ENCODE measurements at regions not wholly inside any gene's neighbourhood (a gene's known extent, or its start where the extent isn't known, plus 50 kb on each side); places are given as distances from the start of the nearest gene placed in this dataset.

DNA sequence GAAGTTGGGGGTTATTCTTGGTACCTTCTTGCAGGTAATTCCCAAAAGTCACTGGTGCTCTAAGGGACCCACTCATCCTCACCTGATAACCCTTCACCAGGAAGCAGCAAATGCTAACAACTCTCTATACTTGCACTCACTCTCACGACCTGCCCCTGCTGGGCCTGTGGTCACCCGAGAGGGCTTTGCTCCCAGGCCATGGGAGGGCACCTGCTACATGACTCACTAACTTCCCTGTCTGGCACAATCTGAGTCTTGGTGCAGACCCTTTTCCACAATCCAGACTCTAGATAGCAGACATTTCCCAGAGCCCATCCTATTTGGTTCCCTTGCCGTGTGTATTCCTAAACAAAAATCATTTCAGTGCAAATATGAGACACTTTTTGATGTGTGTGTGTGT lies 403.8 kb upstream of the FAT1 start:
- H3K4ac ChIP-seq (replicated peaks; ENCODE audit: insufficient read length, low read depth, low read length): no peak overlapping the region
- H4K8ac ChIP-seq (ENCODE audit: extremely low read depth, insufficient read depth, low read length): no peak overlapping the region
- no peak overlapping the region for H2BK5ac ChIP-seq (ENCODE audit: low read depth, low read length)
- H2BK20ac ChIP-seq (ENCODE audit: low read length): no peak overlapping the region
- no peak overlapping the region for H4K91ac ChIP-seq (replicated peaks; ENCODE audit: insufficient read length, low read length)
- H2BK12ac ChIP-seq (ENCODE audit: low read depth, low read length): no peak overlapping the region
- DNase-seq (ENCODE audit: low read depth in 1 of 2, low spot score in 2 of 2): no peak
- no peak overlapping the region for H3K18ac ChIP-seq (ENCODE audit: extremely low read depth, low read length)
- no peak overlapping the region for H3K27ac ChIP-seq (ENCODE audit: low read depth, low read length)
- H2AFZ ChIP-seq (ENCODE audit: low read length): no peak overlapping the region
- H4K20me1 ChIP-seq (replicated peaks in 1 of 2; ENCODE audit: control insufficient read depth in 1 of 2, insufficient read depth in 2 of 2, low read length in 2 of 2): no peaks in the 10 kb centered on the region
- 87% methylated on average over 3 of the region's 3 CpGs; no CpG with 5 or more reads in 1 of the 2 experiments for WGBS, 2 experiments (ENCODE audit: extremely low coverage in 1 of 2, insufficient coverage in 1 of 2, insufficient read length in 1 of 2, insufficient replicate concordance in 2 of 2, low coverage in 1 of 2, low lambda C conversion rate in 2 of 2, missing lambda C conversion rate in 1 of 2)
- no peak overlapping the region for H2AK5ac ChIP-seq (ENCODE audit: low read depth, low read length)
- H3K23ac ChIP-seq (ENCODE audit: insufficient read length): no peak overlapping the region
- no peak overlapping the region for H3K56ac ChIP-seq (replicated peaks; ENCODE audit: insufficient read length, low read depth, low read length)
- H3K4me3 ChIP-seq (ENCODE audit: extremely low read depth in 1 of 4, insufficient read depth in 2 of 4, low read depth in 3 of 4, low read length in 4 of 4): no peak overlapping the region
- no peaks in the 10 kb centered on the region for H3K23me2 ChIP-seq (ENCODE audit: low read depth, low read length)
- H3K9me3 ChIP-seq (ENCODE audit: insufficient read depth in 2 of 2, low read depth in 1 of 2, low read length in 1 of 2): no peaks in the 10 kb centered on the region
- CTCF ChIA-PET (ENCODE audit: partially characterized antibody): no interaction called here
- TF ChIP-seq TAF1 (IDR thresholded peaks at IDR 0.05; ENCODE audit: low read depth, low read length): no peak
- no peak for TF ChIP-seq SP4 (IDR thresholded peaks at IDR 0.05; ENCODE audit: low read length)
- TF ChIP-seq FOSL1 (IDR thresholded peaks at IDR 0.05; ENCODE audit: insufficient read depth, low read depth, low read length): no peak
- no peak for TF ChIP-seq CHD1 (IDR thresholded peaks at IDR 0.05; ENCODE audit: low read depth, low read length)
- no peak for TF ChIP-seq EGR1 (IDR thresholded peaks at IDR 0.05; ENCODE audit: borderline replicate concordance, low read depth, low read length)
- TF ChIP-seq, protein P1, sequence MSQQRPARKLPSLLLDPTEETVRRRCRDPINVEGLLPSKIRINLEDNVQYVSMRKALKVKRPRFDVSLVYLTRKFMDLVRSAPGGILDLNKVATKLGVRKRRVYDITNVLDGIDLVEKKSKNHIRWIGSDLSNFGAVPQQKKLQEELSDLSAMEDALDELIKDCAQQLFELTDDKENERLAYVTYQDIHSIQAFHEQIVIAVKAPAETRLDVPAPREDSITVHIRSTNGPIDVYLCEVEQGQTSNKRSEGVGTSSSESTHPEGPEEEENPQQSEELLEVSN (IDR thresholded peaks at IDR 0.05): no peak
- no peak for TF ChIP-seq NANOG (IDR thresholded peaks at IDR 0.05; ENCODE audit: insufficient read depth, low read depth, low read length, poor library complexity, severe bottlenecking)
- TF ChIP-seq HDAC6 (IDR thresholded peaks at IDR 0.05; ENCODE audit: low read depth, low read length): no peak
- TF ChIP-seq ZNF274 (IDR thresholded peaks at IDR 0.05; ENCODE audit: borderline replicate concordance, extremely low read depth, low read length): no peak
- TF ChIP-seq PHF8 (conservative IDR thresholded peaks at IDR 0.05; ENCODE audit: low read depth, low read length): no peak
- no peak for TF ChIP-seq JUN (IDR thresholded peaks at IDR 0.05; ENCODE audit: low read depth, low read length)
- no peak for TF ChIP-seq SIRT6 (IDR thresholded peaks at IDR 0.05; ENCODE audit: low read length)
- H4K5ac ChIP-seq (ENCODE audit: insufficient read length, low read depth, low read length): no peak overlapping the region
- H3K79me2 ChIP-seq (ENCODE audit: control insufficient read depth in 1 of 2, insufficient read depth in 2 of 2, low read length in 2 of 2): no peaks in the 10 kb centered on the region
- H3K36me3 ChIP-seq (ENCODE audit: control insufficient read depth in 2 of 4, insufficient read depth in 4 of 4, low read length in 3 of 4): no peaks in the 10 kb centered on the region
- no peak overlapping the region for H3K9ac ChIP-seq (replicated peaks in 1 of 4; ENCODE audit: extremely low read depth in 1 of 4, low read depth in 3 of 4, low read length in 3 of 4)
- no peak overlapping the region for H3K4me2 ChIP-seq (ENCODE audit: insufficient read depth in 1 of 2, low read depth in 2 of 2, low read length in 2 of 2)
- H2BK120ac ChIP-seq (replicated peaks; ENCODE audit: low read depth, low read length): no peak overlapping the region
- FAIRE-seq: no peak
- no peaks in the 10 kb centered on the region for H3K27me3 ChIP-seq (replicated peaks in 1 of 4; ENCODE audit: control insufficient read depth in 3 of 4, extremely low read depth in 1 of 4, insufficient read depth in 3 of 4, low read length in 3 of 4)
- no peaks in the 10 kb centered on the region for H3K79me1 ChIP-seq (ENCODE audit: low read depth, low read length)
- POLR2A ChIA-PET (ENCODE audit: partially characterized antibody): no interaction called here
- no peaks in the 10 kb centered on the region for H3K4me1 ChIP-seq (replicated peaks in 1 of 4; ENCODE audit: control insufficient read depth in 3 of 4, insufficient read depth in 4 of 4, low read length in 3 of 4)
- no peak overlapping the region for H3K14ac ChIP-seq (ENCODE audit: insufficient read length)
- H2BK15ac ChIP-seq (ENCODE audit: low read length): no peak overlapping the region

All from H1 (cell line).